CD4-positive, alpha-beta T cell (primary cell): ENCODE measurements at regions not wholly inside any gene's neighbourhood (a gene's known extent, or its start where the extent isn't known, plus 50 kb on each side); places are given as distances from the start of the nearest gene placed in this dataset.

Experiments used
- ATAC-seq: fragments of 200-7000 bp; cut with Tn5 transposase; one replicate; pipeline ENCODE4 v1.10.0; 2022; ENCODE audit warnings: mild to moderate bottlenecking; ENCODE audit not compliant: poor library complexity
- CTCF ChIA-PET: fragments of 350-600 bp; sonication (Branson Sonifier 250); formaldehyde crosslinking; loops from one replicate; lab custom pipeline; 2021; ENCODE audit warnings: antibody characterized with exemption, inconsistent platforms; lab: Charles Lee
- POLR2A ChIA-PET: fragments of 350-600 bp; sonication (Branson Sonifier 250); formaldehyde crosslinking; loops from one replicate; lab custom pipeline; 2021; ENCODE audit warnings: antibody characterized with exemption, inconsistent platforms; lab: Charles Lee
- DNase-seq, 14 experiments: peaks; one replicate each; pipeline ENCODE4 v3.0.0-alpha.2; 2013 to 2020; ENCODE audit warnings: mixed read lengths in 2 of 14
- H3K27ac ChIP-seq, 2 donors: one replicate each; pipeline versions ENCODE4 v1.5.1 to v1.7.0; 2013; ENCODE audit warnings: low read length in 2 of 2, low read depth in 1 of 2, mild to moderate bottlenecking in 1 of 2
- H3K27me3 ChIP-seq, 2 experiments: 1 replicate in 1 of 2; 2 replicates in 1 of 2; pipeline versions ENCODE4 v1.6.1 to v1.7.0; 2013; ENCODE audit warnings: low read length in 2 of 2, control low read depth in 1 of 2, mild to moderate bottlenecking in 1 of 2, moderate library complexity in 1 of 2; ENCODE audit not compliant: insufficient read depth in 2 of 2, control insufficient read depth in 1 of 2
- H3K36me3 ChIP-seq: one replicate; pipeline ENCODE4 v1.6.1; 2013; ENCODE audit warnings: low read length, control low read depth; ENCODE audit not compliant: insufficient read depth
- H3K4me1 ChIP-seq: one replicate; pipeline ENCODE4 v1.6.1; 2013; ENCODE audit warnings: low read length, control low read depth; ENCODE audit not compliant: insufficient read depth
- H3K4me3 ChIP-seq: one replicate; pipeline ENCODE4 v1.5.1; 2013; ENCODE audit warnings: mild to moderate bottlenecking, low read length, moderate library complexity
- H3K9me3 ChIP-seq, 2 experiments: 1 replicate in 1 of 2; 2 replicates in 1 of 2; pipeline versions ENCODE4 v1.6.1 to v1.7.0; 2013; ENCODE audit warnings: low read length in 2 of 2, mild to moderate bottlenecking in 2 of 2, control low read depth in 1 of 2, moderate library complexity in 1 of 2; ENCODE audit not compliant: control insufficient read depth in 1 of 2, insufficient read depth in 1 of 2
- H3K27ac Mint-ChIP-seq: one replicate; pipeline ENCODE4 v1.8.0; 2020; ENCODE audit warnings: mixed read lengths
- H3K27me3 Mint-ChIP-seq: one replicate; pipeline ENCODE4 v1.8.0; 2021; ENCODE audit warnings: mixed read lengths
- H3K36me3 Mint-ChIP-seq: one replicate; pipeline ENCODE4 v1.8.0; 2021; ENCODE audit warnings: low read depth, mixed read lengths
- H3K4me1 Mint-ChIP-seq: one replicate; pipeline ENCODE4 v1.8.0; 2021; ENCODE audit warnings: low read depth, mixed read lengths
- H3K4me3 Mint-ChIP-seq: one replicate; pipeline ENCODE4 v1.8.0; 2020; ENCODE audit warnings: mild to moderate bottlenecking, mixed read lengths
- H3K9me3 Mint-ChIP-seq: one replicate; pipeline ENCODE4 v1.8.0; 2020; ENCODE audit warnings: mixed read lengths
- CTCF ChIP-seq: fragments of 200-600 bp; IDR thresholded peaks from one replicate; pipeline ENCODE4 v1.8.0; 2022; ENCODE audit warnings: antibody characterized with exemption, mild to moderate bottlenecking
- intact Hi-C, 2 experiments: fragments of 100-400 bp; cut with DNase I in 1 of 2; cut with micrococcal nuclease in 1 of 2; formaldehyde crosslinking; loops; one replicate each; pipeline versions ENCODE4 v1.15.1 to v1.9.0; 2023 to 2025; cut with DNase I, micrococcal nuclease

GRCh38 chr6:8904754-8905153 lies 469.4 kb upstream of the SLC35B3 start:
- no peak for TF ChIP-seq CTCF
- no peak for ATAC-seq
- Histone ChIP-seq H3K9me3 (no peaks in the 10 kb centered on the region), H3K4me3 (no peak overlapping the region), H3K27me3 (no peaks in the 10 kb centered on the region), H3K4me1 (no peaks in the 10 kb centered on the region), H3K36me3 (no peaks in the 10 kb centered on the region), H3K27ac (no peak overlapping the region)
- DNase-seq: no peak
- H3K36me3 Mint-ChIP-seq: no peaks in the 10 kb centered on the region
- H3K27ac Mint-ChIP-seq: no peak overlapping the region
- POLR2A ChIA-PET: no interaction called here
- H3K9me3 Mint-ChIP-seq: peaks cover 5% of the 10 kb centered on the region
- H3K4me1 Mint-ChIP-seq: no peaks in the 10 kb centered on the region
- intact Hi-C loops: no loop called here
- CTCF ChIA-PET: no interaction called here
- H3K4me3 Mint-ChIP-seq: no peak overlapping the region
- H3K27me3 Mint-ChIP-seq: peaks cover 6% of the 10 kb centered on the region

GRCh38 chr6:8900056-8900455 lies 464.7 kb upstream of the SLC35B3 start:
- H3K27me3 Mint-ChIP-seq: no peaks in the 10 kb centered on the region
- no peaks in the 10 kb centered on the region for H3K4me1 Mint-ChIP-seq
- Histone ChIP-seq H3K36me3 (no peaks in the 10 kb centered on the region), H3K27ac (no peak overlapping the region), H3K9me3 (no peaks in the 10 kb centered on the region), H3K4me1 (no peaks in the 10 kb centered on the region), H3K27me3 (no peaks in the 10 kb centered on the region), H3K4me3 (no peak overlapping the region)
- POLR2A ChIA-PET: no interaction called here
- no peak overlapping the region for H3K27ac Mint-ChIP-seq
- ATAC-seq (no peak), DNase-seq (no peak)
- no peak overlapping the region for H3K4me3 Mint-ChIP-seq
- CTCF ChIA-PET: no interaction called here
- H3K9me3 Mint-ChIP-seq: peaks cover 5% of the 10 kb centered on the region
- no peak for TF ChIP-seq CTCF
- intact Hi-C loops: no loop called here
- no peaks in the 10 kb centered on the region for H3K36me3 Mint-ChIP-seq

- Mint-ChIP-seq H3K27ac (no peak overlapping the region), H3K9me3 (no peaks in the 10 kb centered on the region), H3K36me3 (no peaks in the 10 kb centered on the region), H3K27me3 (no peaks in the 10 kb centered on the region), H3K4me3 (no peak overlapping the region), H3K4me1 (no peaks in the 10 kb centered on the region)
- Histone ChIP-seq H3K9me3 (no peaks in the 10 kb centered on the region), H3K27me3 (no peaks in the 10 kb centered on the region), H3K4me1 (no peaks in the 10 kb centered on the region), H3K36me3 (no peaks in the 10 kb centered on the region), H3K4me3 (no peak overlapping the region), H3K27ac (no peak overlapping the region)
- DNase-seq (no peak), ATAC-seq (no peak)
- ChIA-PET POLR2A (no interaction called here), CTCF (no interaction called here)
- intact Hi-C loops: no loop called here
- TF ChIP-seq CTCF: no peak
These were observed 454.2 kb upstream of the SLC35B3 start for GRCh38 chr6:8889514-8889913.
